GM23338 (cell line): ENCODE measurements at regions not wholly inside any gene's neighbourhood (a gene's known extent, or its start where the extent isn't known, plus 50 kb on each side); places are given as distances from the start of the nearest gene placed in this dataset.

Experiments used
- ATAC-seq: fragments of 200-7000 bp; cut with Tn5 transposase; 3 replicates; pipeline ENCODE4 v1.9.1; 2020
- DNase-seq: peaks from one replicate; pipeline ENCODE4 v3.0.0-alpha.2; 2015; ENCODE audit warnings: low spot score
- H2AFZ ChIP-seq: fragments of 200-600 bp; sonication (generic); 2 replicates; pipeline ENCODE4 v1.8.0; 2016; ENCODE audit warnings: antibody characterized with exemption, mild to moderate bottlenecking, moderate library complexity
- H3F3A ChIP-seq: fragments of 200-600 bp; sonication (generic); replicated peaks from 2 replicates; pipeline ENCODE4 v1.8.0; 2017; ENCODE audit warnings: antibody characterized with exemption, mixed run types, low read depth
- H3K27ac ChIP-seq: fragments of 200-600 bp; sonication (generic); 2 replicates; pipeline ENCODE4 v1.6.1; 2016; ENCODE audit warnings: low read depth
- H3K27me3 ChIP-seq: fragments of 200-600 bp; sonication (generic); 2 replicates; pipeline ENCODE4 v1.8.0; 2016; ENCODE audit warnings: mild to moderate bottlenecking, mixed run types, moderate library complexity; ENCODE audit not compliant: insufficient read depth
- H3K36me3 ChIP-seq: fragments of 200-600 bp; sonication (generic); 2 replicates; pipeline ENCODE4 v1.8.0; 2016; ENCODE audit warnings: mild to moderate bottlenecking; ENCODE audit not compliant: insufficient read depth
- H3K4me1 ChIP-seq: fragments of 200-600 bp; sonication (generic); 2 replicates; pipeline ENCODE4 v1.8.0; 2016; ENCODE audit warnings: mild to moderate bottlenecking, moderate library complexity; ENCODE audit not compliant: insufficient read depth
- H3K4me2 ChIP-seq: fragments of 200-600 bp; sonication (generic); 2 replicates; pipeline ENCODE4 v1.7.1; 2017; ENCODE audit warnings: mixed run types
- H3K4me3 ChIP-seq: fragments of 200-600 bp; sonication (generic); 2 replicates; pipeline ENCODE4 v1.6.1; 2016; ENCODE audit warnings: mixed run types
- H3K79me2 ChIP-seq: fragments of 200-600 bp; sonication (generic); replicated peaks from 2 replicates; pipeline ENCODE4 v1.8.0; 2017; ENCODE audit warnings: mild to moderate bottlenecking; ENCODE audit not compliant: insufficient read depth
- H3K9me2 ChIP-seq: fragments of 200-600 bp; sonication (generic); 2 replicates; pipeline ENCODE4 v1.8.0; 2017; ENCODE audit not compliant: insufficient read depth
- H4K20me1 ChIP-seq: fragments of 200-600 bp; sonication (generic); replicated peaks from 2 replicates; pipeline ENCODE4 v1.8.0; 2017; ENCODE audit warnings: mild to moderate bottlenecking; ENCODE audit not compliant: insufficient read depth
- H3K27ac Mint-ChIP-seq: 2 replicates; pipeline ENCODE4 v1.8.0; 2020; ENCODE audit warnings: inconsistent platforms, mild to moderate bottlenecking, moderate library complexity, mixed read lengths
- H3K27me3 Mint-ChIP-seq: 3 replicates; pipeline ENCODE4 v1.8.0; 2022; ENCODE audit warnings: low read depth, mild to moderate bottlenecking, moderate library complexity, mixed read lengths, inconsistent platforms; ENCODE audit not compliant: insufficient read depth, poor library complexity
- H3K36me3 Mint-ChIP-seq: 3 replicates; pipeline ENCODE4 v1.8.0; 2021; ENCODE audit warnings: low read depth, mild to moderate bottlenecking, inconsistent platforms, moderate library complexity, mixed read lengths
- H3K4me1 Mint-ChIP-seq: 3 replicates; pipeline ENCODE4 v1.8.0; 2020; ENCODE audit warnings: mild to moderate bottlenecking, inconsistent platforms, mixed read lengths
- H3K4me3 Mint-ChIP-seq: 3 replicates; pipeline ENCODE4 v1.8.0; 2021; ENCODE audit warnings: moderate library complexity, mild to moderate bottlenecking, inconsistent platforms, mixed read lengths
- H3K9me3 Mint-ChIP-seq: 3 replicates; pipeline ENCODE4 v1.8.0; 2020; ENCODE audit warnings: moderate library complexity, mild to moderate bottlenecking, inconsistent platforms, mixed read lengths
- CREB1 ChIP-seq: fragments of 250-450 bp; sonication (Bioruptor Pico); IDR thresholded peaks from 2 replicates; pipeline ENCODE4 v1.5.0; 2020; ENCODE audit warnings: low read depth, mild to moderate bottlenecking, moderate library complexity
- ETS1 ChIP-seq: IDR thresholded peaks from 2 replicates; pipeline ENCODE4 v1.6.1; 2016; ENCODE audit warnings: antibody characterized with exemption
- JUNB ChIP-seq: IDR thresholded peaks from one replicate; pipeline ENCODE4 v1.6.1; 2016; ENCODE audit warnings: antibody characterized with exemption; ENCODE audit not compliant: unreplicated experiment
- NANOG ChIP-seq: IDR thresholded peaks from 2 replicates; pipeline ENCODE4 v1.6.1; 2016; ENCODE audit warnings: antibody characterized with exemption, borderline replicate concordance
- POLR2AphosphoS5 ChIP-seq: IDR thresholded peaks from 2 replicates; pipeline ENCODE4 v1.6.1; 2016; ENCODE audit warnings: antibody characterized with exemption, low read depth
- REST ChIP-seq: IDR thresholded peaks from one replicate; pipeline ENCODE4 v1.6.1; 2018; ENCODE audit warnings: antibody characterized with exemption; ENCODE audit not compliant: unreplicated experiment
- STAT1 ChIP-seq: IDR thresholded peaks from one replicate; pipeline ENCODE4 v1.6.1; 2016; ENCODE audit warnings: antibody characterized with exemption; ENCODE audit not compliant: unreplicated experiment
- ZNF114 ChIP-seq: fragments of 250-450 bp; sonication (Bioruptor Pico); IDR thresholded peaks from 2 replicates; pipeline ENCODE4 v1.5.0; 2020; ENCODE audit warnings: mild to moderate bottlenecking, moderate library complexity
- ZNF331 ChIP-seq: fragments of 250-450 bp; sonication (Bioruptor Pico); IDR thresholded peaks from 2 replicates; pipeline ENCODE4 v1.5.0; 2020; ENCODE audit warnings: low read depth, mild to moderate bottlenecking, moderate library complexity
- ZNF462 ChIP-seq: fragments of 250-450 bp; sonication (Bioruptor Pico); IDR thresholded peaks from 2 replicates; pipeline ENCODE4 v1.5.0; 2020; ENCODE audit warnings: mild to moderate bottlenecking, moderate library complexity
- TF ChIP-seq, protein P1 (sequence below), 2 experiments: fragments of 200-600 bp in 1 of 2; sonication (generic) in 1 of 2; conservative IDR thresholded peaks; 2 replicates each; pipeline versions ENCODE4 v1.5.1 to v1.6.1; 2016 to 2017; ENCODE audit warnings: antibody characterized with exemption in 2 of 2, low read depth in 2 of 2, mild to moderate bottlenecking in 2 of 2, moderate library complexity in 1 of 2

GRCh38 chr17:77303620-77304019, 162.9 kb downstream of the SEC14L1 start:
- no peaks in the 10 kb centered on the region for H3K27me3 ChIP-seq
- Mint-ChIP-seq H3K4me1 (peaks cover 10% of the 10 kb centered on the region; the same call in 2 of the 3 replicates), H3K4me3 (no peak overlapping the region), H3K9me3 (no peaks in the 10 kb centered on the region), H3K36me3 (peaks cover 2% of the 10 kb centered on the region; the same call in 1 of the 3 replicates), H3K27me3 (peaks cover 5% of the 10 kb centered on the region), H3K27ac (no peak overlapping the region)
- H3K4me3 ChIP-seq = no peak overlapping the region
- H3K79me2 ChIP-seq = 0 out of 2 replicates have a peak, but pooled peaks cover 3% of the 10 kb centered on the region
- TF ChIP-seq ZNF114 (CRISPR knock-in tag) (no peak), ZNF462 (CRISPR knock-in tag) (no peak), CREB1 (CRISPR knock-in tag) (no peak), STAT1 (no peak), NANOG (no peak), ETS1 (no peak), POLR2AphosphoS5 (no peak), ZNF331 (no peak), REST (no peak), JUNB (no peak)
- TF ChIP-seq, protein P1, sequence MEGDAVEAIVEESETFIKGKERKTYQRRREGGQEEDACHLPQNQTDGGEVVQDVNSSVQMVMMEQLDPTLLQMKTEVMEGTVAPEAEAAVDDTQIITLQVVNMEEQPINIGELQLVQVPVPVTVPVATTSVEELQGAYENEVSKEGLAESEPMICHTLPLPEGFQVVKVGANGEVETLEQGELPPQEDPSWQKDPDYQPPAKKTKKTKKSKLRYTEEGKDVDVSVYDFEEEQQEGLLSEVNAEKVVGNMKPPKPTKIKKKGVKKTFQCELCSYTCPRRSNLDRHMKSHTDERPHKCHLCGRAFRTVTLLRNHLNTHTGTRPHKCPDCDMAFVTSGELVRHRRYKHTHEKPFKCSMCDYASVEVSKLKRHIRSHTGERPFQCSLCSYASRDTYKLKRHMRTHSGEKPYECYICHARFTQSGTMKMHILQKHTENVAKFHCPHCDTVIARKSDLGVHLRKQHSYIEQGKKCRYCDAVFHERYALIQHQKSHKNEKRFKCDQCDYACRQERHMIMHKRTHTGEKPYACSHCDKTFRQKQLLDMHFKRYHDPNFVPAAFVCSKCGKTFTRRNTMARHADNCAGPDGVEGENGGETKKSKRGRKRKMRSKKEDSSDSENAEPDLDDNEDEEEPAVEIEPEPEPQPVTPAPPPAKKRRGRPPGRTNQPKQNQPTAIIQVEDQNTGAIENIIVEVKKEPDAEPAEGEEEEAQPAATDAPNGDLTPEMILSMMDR (conservative IDR thresholded peaks at IDR 0.05; ENCODE audit: low read depth in 2 of 2) = no peak
- H3K4me1 ChIP-seq = no peaks in the 10 kb centered on the region
- no peaks in the 10 kb centered on the region for H3K9me2 ChIP-seq
- 0 out of 2 replicates have a peak overlapping the region, but pooled peaks have one; percentile 3 for H3K27ac ChIP-seq
- ATAC-seq (no peak), DNase-seq (no peak)
- H3K36me3 ChIP-seq = no peaks in the 10 kb centered on the region
- no peak overlapping the region for H3K4me2 ChIP-seq
- H3F3A ChIP-seq = no peaks in the 10 kb centered on the region
- no peak overlapping the region for H2AFZ ChIP-seq
- H4K20me1 ChIP-seq = peaks cover 5% of the 10 kb centered on the region; the same call in 1 of the 2 replicates
